Progenitor cell of endocrine pancreas (in vitro differentiated cells): ENCODE measurements at regions not wholly inside any gene's neighbourhood (a gene's known extent, or its start where the extent isn't known, plus 50 kb on each side); places are given as distances from the start of the nearest gene placed in this dataset.

ENCODE experiments used
- DNase-seq: peaks from one replicate; pipeline ENCODE4 v3.0.0; 2021; ENCODE audit warnings: low spot score; ENCODE audit not compliant: unreplicated experiment
- H3K27ac Mint-ChIP-seq: 2 replicates; pipeline ENCODE4 v1.8.0; 2021; ENCODE audit warnings: mild to moderate bottlenecking, moderate library complexity, mixed read lengths
- H3K27me3 Mint-ChIP-seq: 2 replicates; pipeline ENCODE4 v1.8.0; 2021; ENCODE audit warnings: mixed read lengths
- H3K36me3 Mint-ChIP-seq: 2 replicates; pipeline ENCODE4 v1.8.0; 2022; ENCODE audit warnings: mixed read lengths; ENCODE audit not compliant: insufficient read depth
- H3K4me1 Mint-ChIP-seq: 2 replicates; pipeline ENCODE4 v1.8.0; 2021; ENCODE audit warnings: low read depth, mixed read lengths
- H3K4me3 Mint-ChIP-seq: 2 replicates; pipeline ENCODE4 v1.8.0; 2021; ENCODE audit warnings: low read depth, mild to moderate bottlenecking, moderate library complexity, mixed read lengths
- H3K9me3 Mint-ChIP-seq: 2 replicates; pipeline ENCODE4 v1.8.0; 2021; ENCODE audit warnings: low read depth, mixed read lengths
- CTCF ChIP-seq: fragments of 200-600 bp; sonication (generic); IDR thresholded peaks from one replicate; pipeline ENCODE4 v1.5.0; 2021; ENCODE audit warnings: antibody characterized with exemption, mild to moderate bottlenecking; ENCODE audit not compliant: unreplicated experiment

GRCh38 chr13:77377016-77377415 lies 50.1 kb upstream of the MYCBP2 start:
- H3K9me3 Mint-ChIP-seq, result no peaks in the 10 kb centered on the region
- no peak for DNase-seq
- no peaks in the 10 kb centered on the region for H3K27me3 Mint-ChIP-seq
- TF ChIP-seq CTCF, result no peak
- H3K27ac Mint-ChIP-seq, result no peak overlapping the region
- no peaks in the 10 kb centered on the region for H3K36me3 Mint-ChIP-seq
- H3K4me3 Mint-ChIP-seq, result no peak overlapping the region
- H3K4me1 Mint-ChIP-seq, result no peaks in the 10 kb centered on the region
